A549 (cell line): ENCODE measurements at regions not wholly inside any gene's neighbourhood (a gene's known extent, or its start where the extent isn't known, plus 50 kb on each side); places are given as distances from the start of the nearest gene placed in this dataset.

ENCODE experiments used
- ATAC-seq, 2 experiments: fragments of 200-7000 bp in 1 of 2; fragments of >200 bp in 1 of 2; cut with Nextera tagmentation in 1 of 2; cut with Tn5 transposase in 1 of 2; 3 replicates each; pipeline versions ENCODE4 v1.8.0 to v1.9.1; 2018 to 2020; ENCODE audit warnings: mild to moderate bottlenecking in 1 of 2, moderate library complexity in 1 of 2
- CTCF ChIA-PET: fragments of 300-600 bp; sonication (Branson Sonifier 250); formaldehyde crosslinking; extraction: SDS; loops from one replicate; lab custom pipeline; 2021; ENCODE audit warnings: antibody characterized with exemption, inconsistent platforms; lab: Yijun Ruan, JAX
- POLR2A ChIA-PET: fragments of 350-600 bp; formaldehyde crosslinking; extraction: SDS; loops from one replicate; lab custom pipeline; 2021; ENCODE audit warnings: antibody characterized with exemption, inconsistent platforms; lab: Yijun Ruan, JAX
- DNase-seq, 2 experiments: peaks; one replicate each; pipeline versions ENCODE4 v3.0.0 to v3.0.0-alpha.2; 2011 to 2016; ENCODE audit warnings: low read depth in 1 of 2, low spot score in 1 of 2
- FAIRE-seq: peaks from 2 replicates; lab custom pipeline; 2011; peaks lifted over from hg19 to GRCh38; lab: Jason Lieb, UNC
- H3K27ac ChIP-seq, 2 experiments: fragments of >200 bp; sonication (Bioruptor Twin); formaldehyde crosslinking; 3 replicates each; pipeline ENCODE4 v1.5.1; 2016 to 2017
- H3K4me1 ChIP-seq: fragments of >200 bp; sonication (Bioruptor Twin); formaldehyde crosslinking; 3 replicates; pipeline ENCODE4 v1.6.1; 2016
- H3K4me2 ChIP-seq: fragments of >200 bp; sonication (Bioruptor Twin); formaldehyde crosslinking; 3 replicates; pipeline ENCODE4 v1.6.1; 2016
- H3K4me3 ChIP-seq: fragments of >200 bp; sonication (Bioruptor Twin); formaldehyde crosslinking; 3 replicates; pipeline ENCODE4 v1.5.1; 2016
- H3K9me3 ChIP-seq: fragments of >200 bp; sonication (Bioruptor Twin); formaldehyde crosslinking; 3 replicates; pipeline ENCODE4 v1.6.1; 2016
- BHLHE40 ChIP-seq: IDR thresholded peaks from 2 replicates; pipeline ENCODE4 v1.6.1; 2012; ENCODE audit warnings: low read depth, low read length, inconsistent platforms
- CBX8 ChIP-seq: fragments of 200-600 bp; sonication (generic); IDR thresholded peaks from 2 replicates; pipeline ENCODE4 v1.6.1; 2016
- CHD2 ChIP-seq: fragments of 150-350 bp; IDR thresholded peaks from 2 replicates; pipeline ENCODE4 v1.6.1; 2014; ENCODE audit warnings: low read length; ENCODE audit not compliant: partially characterized antibody
- CHD4 ChIP-seq: fragments of 200-600 bp; sonication (generic); IDR thresholded peaks from 2 replicates; pipeline ENCODE4 v1.6.1; 2016; ENCODE audit warnings: antibody characterized with exemption, mild to moderate bottlenecking, borderline replicate concordance
- EHF ChIP-seq: fragments of 250-450 bp; sonication (Bioruptor Pico); IDR thresholded peaks from 2 replicates; pipeline ENCODE4 v1.5.0; 2020; ENCODE audit warnings: mild to moderate bottlenecking
- EHMT2 ChIP-seq: fragments of 200-600 bp; sonication (generic); IDR thresholded peaks from 2 replicates; pipeline ENCODE4 v1.6.1; 2016; ENCODE audit warnings: antibody characterized with exemption, low read depth, mild to moderate bottlenecking, moderate library complexity
- EP300 ChIP-seq, 2 experiments: fragments of >200 bp; sonication (Bioruptor Twin); formaldehyde crosslinking; IDR thresholded peaks; 2 replicates in 1 of 2; 3 replicates in 1 of 2; pipeline ENCODE4 v1.6.1; 2016 to 2017
- ESRRA ChIP-seq: fragments of 150-350 bp; IDR thresholded peaks from 2 replicates; pipeline ENCODE4 v1.6.1; 2014; ENCODE audit warnings: mild to moderate bottlenecking, low read length, borderline replicate concordance
- HOXA7 ChIP-seq: fragments of 250-450 bp; sonication (Bioruptor Pico); IDR thresholded peaks from 2 replicates; pipeline ENCODE4 v1.5.0; 2020; ENCODE audit warnings: mild to moderate bottlenecking, moderate library complexity
- JUN ChIP-seq, 2 experiments: fragments of >200 bp; sonication (Bioruptor Twin); formaldehyde crosslinking; IDR thresholded peaks; 2 replicates in 1 of 2; 3 replicates in 1 of 2; pipeline ENCODE4 v1.6.1; 2016 to 2017
- JUNB ChIP-seq: fragments of >200 bp; sonication (Bioruptor Twin); formaldehyde crosslinking; IDR thresholded peaks from 2 replicates; pipeline ENCODE4 v1.6.1; 2016
- KDM1A ChIP-seq: fragments of 200-600 bp; sonication (generic); IDR thresholded peaks from 2 replicates; pipeline ENCODE4 v1.6.1; 2016; ENCODE audit warnings: low read depth, mild to moderate bottlenecking
- MAX ChIP-seq: IDR thresholded peaks from 2 replicates; pipeline ENCODE4 v1.6.1; 2012
- NFE2L2 ChIP-seq: fragments of 150-350 bp; conservative IDR thresholded peaks from 2 replicates; pipeline ENCODE4 v1.6.1; 2014; ENCODE audit warnings: low read length
- POLR2A ChIP-seq: IDR thresholded peaks from 2 replicates; pipeline ENCODE4 v1.6.1; 2012; ENCODE audit warnings: mild to moderate bottlenecking, low read length
- POLR2AphosphoS2 ChIP-seq: conservative IDR thresholded peaks from 2 replicates; pipeline ENCODE4 v1.6.1; 2012; ENCODE audit warnings: low read length, improper control_type of control experiment, inconsistent platforms
- RARB ChIP-seq: fragments of 250-450 bp; sonication (Bioruptor Pico); IDR thresholded peaks from 2 replicates; pipeline ENCODE4 v1.8.0; 2021; ENCODE audit warnings: mild to moderate bottlenecking, moderate library complexity
- RCOR1 ChIP-seq: fragments of 150-350 bp; IDR thresholded peaks from 2 replicates; pipeline ENCODE4 v1.6.1; 2014; ENCODE audit warnings: antibody characterized with exemption, low read length, low read depth
- RFX5 ChIP-seq: fragments of 450-650 bp; IDR thresholded peaks from 2 replicates; pipeline ENCODE4 v1.7.1; 2014; ENCODE audit warnings: antibody characterized with exemption, mild to moderate bottlenecking, moderate library complexity
- TP53 ChIP-seq: fragments of 250-450 bp; sonication (Bioruptor Pico); IDR thresholded peaks from 2 replicates; pipeline ENCODE4 v1.5.0; 2021; ENCODE audit warnings: mild to moderate bottlenecking, moderate library complexity
- USF2 ChIP-seq: fragments of 450-650 bp; IDR thresholded peaks from 2 replicates; pipeline ENCODE4 v1.6.1; 2014; ENCODE audit warnings: antibody characterized with exemption
- ZSCAN20 ChIP-seq: fragments of 250-450 bp; sonication (Bioruptor Pico); IDR thresholded peaks from 2 replicates; pipeline ENCODE4 v1.8.0; 2022; ENCODE audit warnings: mild to moderate bottlenecking, moderate library complexity
- WGBS: methylation state at CpG from one replicate; pipeline ENCODE4 v1.1.6; 2017; ENCODE audit errors: missing lambda C conversion rate; 5-methylcytosine and 5-hydroxymethylcytosine counted together
- TF ChIP-seq, protein P1 (sequence below): fragments of >200 bp; sonication (Bioruptor Twin); formaldehyde crosslinking; IDR thresholded peaks from 3 replicates; pipeline ENCODE4 v1.6.1; 2016

GRCh38 chr6:9957215-9957759, 457.6 kb downstream of the TFAP2A start:
- H3K4me2 ChIP-seq = no peak overlapping the region
- TF ChIP-seq ZSCAN20 = no peak
- TF ChIP-seq HOXA7 (CRISPR knock-in tag) = no peak
- TF ChIP-seq TP53 (CRISPR knock-in tag) = no peak
- no peak for TF ChIP-seq CHD2
- TF ChIP-seq ESRRA = no peak
- no peak for TF ChIP-seq JUN (IDR thresholded peaks at IDR 0.05)
- no peak for TF ChIP-seq POLR2A
- no peak for TF ChIP-seq KDM1A
- no peak for TF ChIP-seq RARB (CRISPR knock-in tag)
- no peak for TF ChIP-seq EHMT2
- DNase-seq (no peak), ATAC-seq (no peak), FAIRE-seq (no peak)
- ChIA-PET POLR2A (no interaction called here), CTCF (no interaction called here)
- WGBS = 53% methylated on average over 2 of the region's 2 CpGs
- no peaks in the 10 kb centered on the region for H3K4me1 ChIP-seq
- no peaks in the 10 kb centered on the region for H3K9me3 ChIP-seq
- no peak overlapping the region for H3K27ac ChIP-seq
- H3K4me3 ChIP-seq = no peak overlapping the region

- Histone ChIP-seq H3K9me3 (no peaks in the 10 kb centered on the region), H3K4me1 (no peaks in the 10 kb centered on the region), H3K27ac (no peak overlapping the region), H3K4me2 (no peak overlapping the region), H3K4me3 (no peak overlapping the region)
- CTCF ChIA-PET = no interaction called here
- FAIRE-seq (no peak), DNase-seq (no peak), ATAC-seq (no peak)
- no peak for TF ChIP-seq JUNB
- no peak for TF ChIP-seq POLR2AphosphoS2
- TF ChIP-seq, protein P1, sequence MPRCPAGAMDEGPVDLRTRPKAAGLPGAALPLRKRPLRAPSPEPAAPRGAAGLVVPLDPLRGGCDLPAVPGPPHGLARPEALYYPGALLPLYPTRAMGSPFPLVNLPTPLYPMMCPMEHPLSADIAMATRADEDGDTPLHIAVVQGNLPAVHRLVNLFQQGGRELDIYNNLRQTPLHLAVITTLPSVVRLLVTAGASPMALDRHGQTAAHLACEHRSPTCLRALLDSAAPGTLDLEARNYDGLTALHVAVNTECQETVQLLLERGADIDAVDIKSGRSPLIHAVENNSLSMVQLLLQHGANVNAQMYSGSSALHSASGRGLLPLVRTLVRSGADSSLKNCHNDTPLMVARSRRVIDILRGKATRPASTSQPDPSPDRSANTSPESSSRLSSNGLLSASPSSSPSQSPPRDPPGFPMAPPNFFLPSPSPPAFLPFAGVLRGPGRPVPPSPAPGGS = no peak
- no peak for TF ChIP-seq USF2
- no peak for TF ChIP-seq BHLHE40
- TF ChIP-seq EHF (CRISPR knock-in tag) = no peak
- TF ChIP-seq CHD4 = no peak
- no peak for TF ChIP-seq NFE2L2
- TF ChIP-seq EHMT2 = no peak
- TF ChIP-seq EP300 (IDR thresholded peaks at IDR 0.05) = no peak
- no peak for TF ChIP-seq RCOR1
- POLR2A ChIA-PET = no interaction called here
- 71% methylated on average over 3 of the region's 3 CpGs for WGBS
Observed at GRCh38 chr6:9948678-9949077, 466.2 kb downstream of the TFAP2A start.

GRCh38 chr6:9943986-9944385, 470.9 kb downstream of the TFAP2A start:
- WGBS = 69% methylated on average over 5 of the region's 5 CpGs
- Histone ChIP-seq H3K9me3 (no peaks in the 10 kb centered on the region), H3K4me3 (no peak overlapping the region), H3K4me2 (no peak overlapping the region), H3K27ac (no peak overlapping the region), H3K4me1 (no peaks in the 10 kb centered on the region)
- ChIA-PET POLR2A (no interaction called here), CTCF (no interaction called here)
- FAIRE-seq (no peak), ATAC-seq (no peak), DNase-seq (no peak)
- TF ChIP-seq ZSCAN20 = no peak
- no peak for TF ChIP-seq MAX
- no peak for TF ChIP-seq CBX8
- TF ChIP-seq TP53 (CRISPR knock-in tag) = no peak
- TF ChIP-seq BHLHE40 = no peak
- TF ChIP-seq RFX5 = no peak
